Activated naive CD4-positive, alpha-beta T cell (primary cell): ENCODE measurements at regions not wholly inside any gene's neighbourhood (a gene's known extent, or its start where the extent isn't known, plus 50 kb on each side); places are given as distances from the start of the nearest gene placed in this dataset.
"Not testable (repeated sequence)": the region's sequence is repeated elsewhere in the genome, so short reads cannot be mapped to it uniquely, and the experiment has no call there.

Source experiments
- DNase-seq, 4 experiments: peaks; one replicate each; lab custom pipeline; 2025; lab: John Stamatoyannopoulos, UW

DNA sequence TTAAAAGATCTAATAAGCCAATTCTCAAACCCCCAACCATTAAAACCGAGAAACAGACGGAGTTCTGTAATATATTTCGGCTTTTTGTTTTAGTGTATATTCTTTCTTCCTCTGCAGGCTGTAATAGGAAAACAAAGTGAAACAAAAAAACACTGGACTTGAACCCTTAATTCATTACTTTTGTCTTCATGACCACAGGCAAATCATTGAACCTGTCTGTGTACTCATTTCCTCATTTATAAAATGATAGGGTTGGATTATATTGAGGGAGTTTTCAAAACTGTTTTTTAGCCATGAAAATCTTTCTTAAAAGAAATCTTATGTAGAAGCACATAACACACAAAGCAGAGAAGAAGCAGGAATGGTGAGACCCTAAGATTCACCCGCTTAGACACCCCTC lies 278.8 kb downstream of the CD83 start:
- no peak for DNase-seq

- no peak for DNase-seq
Measured at GRCh38 chr6:14396826-14397517, 279.4 kb downstream of the CD83 start.

DNA sequence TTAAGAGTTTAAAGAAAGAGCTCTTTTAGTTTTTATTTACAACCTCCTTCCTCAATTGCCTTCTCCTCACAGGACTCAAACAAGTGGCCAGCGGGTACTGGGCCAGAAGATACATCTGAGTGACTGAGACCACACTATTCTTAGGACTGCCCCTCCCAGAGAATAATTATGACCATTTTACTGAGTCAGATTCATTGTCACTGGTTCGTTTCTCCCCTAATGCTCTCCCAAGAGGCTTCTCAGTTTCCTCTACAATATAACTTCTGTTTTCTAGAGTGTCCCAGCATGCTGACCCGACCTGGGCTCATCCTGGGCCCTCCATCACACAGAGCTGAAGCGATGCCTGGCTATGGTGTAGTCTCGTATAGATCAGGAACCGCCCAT lies 279.9 kb downstream of the CD83 start:
- DNase-seq = no peak

DNA sequence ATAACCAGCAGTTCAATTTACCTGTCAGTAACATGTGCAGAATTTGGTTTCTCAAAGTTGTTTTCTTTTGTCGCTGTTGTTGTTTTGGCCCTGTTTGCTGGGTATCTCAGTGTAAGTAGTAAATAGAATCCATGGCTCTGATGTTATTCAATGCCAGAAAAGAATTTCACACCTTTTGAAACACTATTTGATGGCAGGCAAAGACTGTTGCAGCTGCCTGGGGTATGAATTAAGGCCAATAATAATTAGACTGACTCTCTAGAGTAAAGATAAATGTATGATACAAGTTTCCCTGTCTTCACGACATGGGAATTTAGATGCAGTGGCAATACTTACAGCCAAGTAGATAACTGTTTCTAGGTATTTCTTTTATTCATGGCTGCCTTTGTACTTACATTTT lies 281.4 kb downstream of the CD83 start:
- no peak for DNase-seq

DNA sequence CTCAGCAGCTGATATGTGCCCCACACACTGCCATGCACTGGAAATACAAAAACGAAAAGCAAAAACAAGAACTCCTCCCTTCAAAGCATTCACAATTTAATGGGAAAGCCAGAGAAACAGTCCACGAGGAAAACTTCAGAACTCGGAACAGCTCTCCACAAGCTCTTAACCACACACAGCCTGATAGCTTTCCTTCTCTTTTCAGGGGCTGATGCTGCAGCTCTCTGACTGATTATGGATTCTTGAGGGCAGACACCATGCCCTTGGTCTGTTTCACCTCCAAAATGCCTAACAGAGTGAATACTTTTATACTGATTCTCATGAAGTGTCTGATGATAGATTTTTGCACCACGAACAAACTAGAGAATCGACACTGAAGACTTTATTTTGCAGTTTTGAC lies 282.1 kb downstream of the CD83 start:
- no peak for DNase-seq

DNA sequence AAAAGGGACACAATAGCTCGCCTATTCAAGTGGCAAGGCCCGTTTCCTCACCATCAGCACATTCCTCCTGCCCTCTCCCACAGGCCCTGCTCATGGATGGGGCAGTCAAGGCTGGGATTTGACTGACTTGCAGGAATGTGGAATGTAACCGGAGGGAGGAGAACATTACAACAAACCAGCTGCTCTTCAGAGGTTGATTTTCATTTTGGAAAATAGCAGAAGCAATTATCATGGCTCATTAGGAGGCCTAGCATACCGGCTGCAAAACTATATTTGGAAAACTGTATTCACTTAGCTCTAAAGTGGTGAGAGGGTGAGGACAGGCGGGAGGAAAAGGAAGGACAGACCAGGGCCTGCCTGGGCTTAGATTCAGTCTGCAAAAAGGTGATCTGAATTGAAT lies 283.7 kb downstream of the CD83 start:
- DNase-seq = no peak

DNA sequence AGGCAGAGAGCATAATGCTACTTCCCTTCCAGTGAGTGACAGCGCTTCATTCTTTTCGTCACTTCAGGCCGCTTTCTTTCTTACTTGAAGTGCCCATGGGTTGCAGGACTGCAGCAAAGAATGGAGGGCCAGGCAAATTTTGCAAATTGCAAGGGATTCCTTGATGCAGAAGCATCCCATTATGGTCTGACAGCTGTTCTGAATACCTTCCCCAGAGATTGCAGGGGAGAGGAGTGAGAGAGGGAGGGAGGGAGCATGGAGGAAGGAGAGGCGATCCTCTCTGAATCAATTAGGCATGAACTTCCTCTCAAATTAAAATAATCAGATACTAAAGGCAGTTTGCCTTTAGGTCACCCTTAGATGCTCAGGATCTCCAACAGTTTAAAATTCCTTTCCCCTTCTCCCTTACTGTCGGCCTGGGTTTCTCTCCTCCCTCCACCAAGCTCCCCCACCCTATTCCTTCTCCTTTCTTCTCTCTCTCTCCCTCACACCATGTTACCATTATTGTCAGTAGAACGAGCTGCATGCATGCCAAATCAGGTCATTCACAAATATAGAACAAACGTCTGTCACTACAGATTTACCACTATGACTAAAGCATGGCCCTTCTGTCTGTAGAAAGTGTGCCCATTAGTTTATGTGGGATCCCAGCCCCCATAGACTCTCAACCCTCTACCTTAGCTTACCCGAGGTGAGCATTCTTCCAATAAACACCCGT lies 289.2 kb downstream of the CD83 start:
- DNase-seq = no peak

- DNase-seq = no peak
Measured at GRCh38 chr6:14408446-14408845, 290.9 kb downstream of the CD83 start.

DNA sequence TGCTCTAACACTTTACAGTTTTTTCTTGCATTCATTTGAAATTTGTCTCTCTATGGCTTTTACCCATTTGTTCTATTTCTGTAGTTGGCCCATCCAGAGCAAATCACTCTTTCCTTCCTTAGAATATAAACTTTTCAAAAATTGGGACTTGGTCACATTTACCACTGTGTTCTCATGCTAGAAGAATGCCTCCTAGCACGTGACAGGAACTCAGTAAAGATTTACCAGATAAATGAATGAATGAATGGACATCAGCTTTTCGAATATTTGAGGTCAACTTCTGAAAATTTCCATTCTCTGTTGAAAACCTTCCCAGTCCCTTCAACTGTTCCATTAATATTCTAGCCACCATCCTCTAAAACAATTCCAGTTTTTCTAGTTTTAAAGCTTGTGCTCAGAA lies 294.5 kb downstream of the CD83 start:
- DNase-seq = no peak

DNA sequence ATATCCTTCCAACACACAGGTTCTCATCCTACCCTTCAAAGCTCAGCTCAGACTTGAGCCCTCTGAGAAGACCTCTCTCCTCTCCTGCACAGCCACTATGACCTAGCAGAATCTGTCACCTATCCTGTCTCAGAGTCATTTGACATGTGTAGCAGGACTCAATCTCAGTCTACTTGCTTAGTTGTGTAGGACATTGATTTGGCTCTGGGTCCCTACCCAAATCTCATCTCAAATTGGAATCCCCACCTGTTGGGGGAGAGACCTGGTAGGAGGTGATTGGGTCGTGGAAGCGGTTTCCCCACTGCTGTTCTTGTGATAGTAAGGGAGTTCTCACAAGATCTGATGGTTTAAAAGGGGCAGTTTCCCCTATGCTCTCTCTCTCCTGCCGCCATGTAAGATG lies 297.9 kb downstream of the CD83 start:
- no peak for DNase-seq

GRCh38 chr6:14417377-14417776 lies 299.8 kb downstream of the CD83 start:
- DNase-seq = no peak

DNA sequence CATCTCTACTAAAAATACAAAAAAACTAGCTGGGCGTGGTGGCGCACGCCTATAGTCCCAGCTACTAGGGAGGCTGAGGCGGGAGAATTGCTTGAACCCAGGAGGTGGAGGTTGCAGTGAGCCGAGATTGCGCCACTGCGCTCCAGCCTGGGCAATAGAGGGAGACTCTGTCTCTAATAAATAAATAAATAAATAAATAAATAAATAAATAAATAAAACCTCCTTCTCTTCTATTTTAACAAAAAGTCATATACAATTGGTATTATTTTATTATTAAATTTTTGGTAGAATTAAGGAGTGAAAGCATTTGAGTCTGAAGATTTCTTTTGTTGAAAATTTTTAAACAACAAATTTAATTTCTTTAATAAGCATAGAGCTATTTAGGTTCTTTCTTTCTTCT lies 301.7 kb downstream of the CD83 start:
- not testable (repeated sequence) for DNase-seq

DNA sequence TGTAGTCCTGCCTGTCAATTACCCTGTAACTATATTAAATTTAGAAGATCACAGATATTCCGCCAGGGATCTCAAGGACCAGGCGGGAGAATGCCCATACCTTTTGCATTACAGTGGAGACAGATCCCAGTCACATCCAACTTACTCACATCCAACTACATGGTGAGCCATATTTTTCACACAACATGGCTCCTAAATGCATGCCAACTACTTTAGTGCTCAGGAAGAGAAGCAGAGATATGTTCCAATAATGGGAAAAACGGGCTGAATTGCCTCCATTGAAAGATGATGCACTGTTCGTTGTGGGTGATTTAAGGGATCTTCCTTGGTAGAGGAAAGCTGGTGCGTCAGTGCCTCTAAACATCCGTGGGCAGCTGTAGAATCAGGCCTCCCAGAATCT lies 304.5 kb downstream of the CD83 start:
- no peak for DNase-seq

DNA sequence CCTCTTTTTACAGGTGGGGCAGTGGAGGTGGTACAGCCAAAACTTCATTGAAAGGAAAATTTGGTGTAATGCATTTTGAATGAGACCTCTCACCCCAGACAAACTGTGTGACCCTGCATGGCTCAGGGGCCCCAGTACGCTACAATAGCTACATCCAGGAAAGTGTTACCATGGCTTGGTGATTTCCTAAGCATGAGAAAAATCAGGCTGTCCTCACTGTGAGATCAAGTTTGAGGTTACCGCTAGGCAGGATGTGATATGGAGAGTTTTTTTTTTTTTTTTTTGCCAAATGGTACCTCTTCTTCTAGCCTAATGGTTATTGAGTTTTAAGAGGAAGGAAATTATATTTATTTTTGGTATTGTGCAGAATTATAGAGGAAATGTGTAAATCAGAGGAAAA lies 305.3 kb downstream of the CD83 start:
- no peak for DNase-seq

DNA sequence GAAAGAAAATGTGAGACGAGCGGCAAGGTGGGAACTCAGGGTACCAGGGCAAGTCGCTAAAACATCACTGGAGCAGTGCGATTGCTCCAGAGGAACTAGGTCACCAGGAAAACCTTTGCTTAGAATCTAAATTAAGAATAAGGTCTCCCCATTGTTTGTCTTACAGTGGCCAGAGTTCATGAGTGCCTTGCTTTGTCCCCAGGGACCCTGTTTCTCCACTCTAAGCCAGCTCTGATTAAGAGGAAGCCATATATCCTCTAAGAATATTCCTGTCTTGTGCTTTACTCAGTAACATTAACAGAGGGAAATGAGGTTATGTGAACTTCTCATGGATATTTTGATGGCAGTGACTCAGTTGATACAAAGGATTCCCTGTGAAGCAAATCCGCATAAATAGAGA lies 305.8 kb downstream of the CD83 start:
- no peak for DNase-seq

- DNase-seq = no peak
Measured at GRCh38 chr6:14423955-14424354, 306.4 kb downstream of the CD83 start.

GRCh38 chr6:14425805-14426204 lies 308.2 kb downstream of the CD83 start:
- DNase-seq = no peak

GRCh38 chr6:14426281-14426680 lies 308.7 kb downstream of the CD83 start:
- no peak for DNase-seq

GRCh38 chr6:14428269-14428668 lies 310.7 kb downstream of the CD83 start:
- no peak for DNase-seq

DNA sequence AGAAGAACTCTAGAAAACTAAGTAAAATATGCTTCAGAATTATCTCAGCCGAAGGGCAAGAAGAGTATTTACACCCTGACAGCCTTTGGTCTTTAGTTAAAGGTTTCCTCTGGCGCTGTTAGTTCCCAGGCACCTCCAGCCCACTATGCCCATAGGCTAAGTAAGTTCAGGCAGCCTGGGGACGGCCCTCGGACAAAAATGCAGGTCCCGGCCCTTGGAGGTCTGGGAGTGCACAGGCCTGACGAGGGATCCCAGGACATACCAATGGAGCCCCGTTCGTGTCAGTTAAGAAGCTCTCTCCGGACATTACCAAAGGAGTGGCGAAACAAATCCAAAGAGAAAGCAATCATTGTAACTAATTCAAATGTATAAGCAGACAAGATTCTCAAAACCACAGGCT lies 311.8 kb downstream of the CD83 start:
- no peak for DNase-seq

- no peak for DNase-seq
Measured at GRCh38 chr6:14430218-14430617, 312.6 kb downstream of the CD83 start.

DNA sequence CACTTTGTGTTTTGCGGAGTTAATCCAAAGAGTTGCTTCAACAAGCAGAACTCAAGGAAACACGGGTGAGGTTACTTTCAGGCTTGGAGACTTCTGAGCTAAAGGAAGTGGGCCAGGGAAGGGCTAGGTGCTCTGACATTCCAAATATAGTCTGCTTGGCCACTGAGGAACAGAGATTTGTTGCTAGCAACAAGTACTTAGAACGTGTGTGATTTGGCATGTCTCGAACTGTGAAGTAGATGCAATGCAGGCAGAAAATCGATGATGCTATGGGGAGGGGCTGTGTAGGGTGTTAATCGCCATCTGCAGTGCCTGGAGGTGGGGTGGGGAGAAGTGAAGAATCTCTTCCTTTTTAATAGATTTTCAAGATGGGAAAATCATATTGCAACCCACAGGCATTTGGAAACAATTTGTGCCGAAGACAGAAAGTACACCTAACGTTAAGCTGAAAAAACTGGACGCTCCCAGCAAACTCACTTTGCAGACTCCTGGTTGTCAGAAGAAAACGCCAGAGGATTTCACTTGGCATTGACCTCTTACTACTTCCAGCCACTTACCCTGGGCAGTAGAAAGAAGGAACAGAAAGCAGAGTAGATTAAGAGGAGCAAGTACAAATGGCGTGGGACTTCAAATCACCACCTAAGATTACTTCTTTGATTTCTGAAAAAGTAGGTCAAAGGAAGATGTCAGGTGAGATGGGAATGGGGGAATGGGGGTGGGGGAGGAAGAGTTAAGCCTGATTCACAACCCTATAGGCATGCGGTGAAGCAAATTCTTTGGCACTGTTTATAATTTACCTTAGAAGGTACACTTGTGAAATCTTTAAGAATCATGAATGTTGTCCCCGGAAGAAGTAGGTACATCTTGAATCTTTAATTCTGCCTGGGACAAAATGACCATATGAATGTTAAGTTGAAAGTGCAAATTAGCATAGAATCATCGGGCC lies 314.1 kb downstream of the CD83 start:
- no peak for DNase-seq
